ENCODE measurements at regions not wholly inside any gene's neighbourhood (a gene's known extent, or its start where the extent isn't known, plus 50 kb on each side); places are given as distances from the start of the nearest gene placed in this dataset.

- intact Hi-C loops (cut with DNase I) = no loop called here
- no peak for TF ChIP-seq CTCF (IDR thresholded peaks at IDR 0.05)
- H3K9me3 ChIP-seq = no peaks in the 10 kb centered on the region
- H3K36me3 ChIP-seq = no peaks in the 10 kb centered on the region
- H3K27ac ChIP-seq = no peak overlapping the region
- no peaks in the 10 kb centered on the region for H3K4me1 ChIP-seq
- H3K27me3 ChIP-seq = no peaks in the 10 kb centered on the region
- no peak overlapping the region for H3K4me3 ChIP-seq
- DNase-seq = no peak
- ATAC-seq = no peak
These were observed 341.4 kb downstream of the DTWD2 start for GRCh38 chr5:118646917-118647316.

- H3K9me3 ChIP-seq = peaks cover 5% of the 10 kb centered on the region
- H3K36me3 ChIP-seq = no peaks in the 10 kb centered on the region
- H3K27me3 ChIP-seq = no peaks in the 10 kb centered on the region
- H3K4me1 ChIP-seq = no peaks in the 10 kb centered on the region
- no peak for TF ChIP-seq CTCF (IDR thresholded peaks at IDR 0.05)
- DNase-seq = no peak
- peak; percentile 83 for ATAC-seq
- no peak overlapping the region for H3K4me3 ChIP-seq
- intact Hi-C loops (cut with DNase I) = no loop called here
- no peak overlapping the region for H3K27ac ChIP-seq
These were observed 350.2 kb downstream of the DTWD2 start for GRCh38 chr5:118637947-118638670.

GRCh38 chr5:118628660-118629354 lies 359.5 kb downstream of the DTWD2 start:
- H3K4me3 ChIP-seq = no peak overlapping the region
- no peaks in the 10 kb centered on the region for H3K4me1 ChIP-seq
- no peaks in the 10 kb centered on the region for H3K27me3 ChIP-seq
- DNase-seq = no peak
- TF ChIP-seq CTCF (IDR thresholded peaks at IDR 0.05) = no peak
- no peaks in the 10 kb centered on the region for H3K36me3 ChIP-seq
- H3K27ac ChIP-seq = no peak overlapping the region
- intact Hi-C loops (cut with DNase I) = no loop called here
- ATAC-seq = no peak
- H3K9me3 ChIP-seq = no peaks in the 10 kb centered on the region

GRCh38 chr5:118620233-118620632 lies 368.1 kb downstream of the DTWD2 start:
- no peak for ATAC-seq
- Histone ChIP-seq H3K27me3 (no peaks in the 10 kb centered on the region), H3K4me1 (no peaks in the 10 kb centered on the region), H3K36me3 (no peaks in the 10 kb centered on the region), H3K27ac (no peak overlapping the region), H3K4me3 (no peak overlapping the region), H3K9me3 (no peaks in the 10 kb centered on the region)
- no peak for DNase-seq
- TF ChIP-seq CTCF (IDR thresholded peaks at IDR 0.05) = no peak
- intact Hi-C loops (cut with DNase I) = no loop called here

GRCh38 chr5:118619823-118620222 lies 368.5 kb downstream of the DTWD2 start:
- no peak for TF ChIP-seq CTCF (IDR thresholded peaks at IDR 0.05)
- intact Hi-C loops (cut with DNase I) = no loop called here
- DNase-seq (no peak), ATAC-seq (no peak)
- H3K4me1 ChIP-seq = no peaks in the 10 kb centered on the region
- no peaks in the 10 kb centered on the region for H3K27me3 ChIP-seq
- H3K36me3 ChIP-seq = no peaks in the 10 kb centered on the region
- H3K9me3 ChIP-seq = no peaks in the 10 kb centered on the region
- H3K27ac ChIP-seq = no peak overlapping the region
- H3K4me3 ChIP-seq = no peak overlapping the region
